ENCODE measurements at regions not wholly inside any gene's neighbourhood (a gene's known extent, or its start where the extent isn't known, plus 50 kb on each side); places are given as distances from the start of the nearest gene placed in this dataset.

- BruUV-seq (replicated peaks), result no TSS peak
- no peak for DNase-seq (ENCODE audit: low spot score)
- ChIA-PET POLR2A (ENCODE audit: low non-redundant PET) (no interaction called here), CTCF (no interaction called here)
- H3K27ac ChIP-seq (ENCODE audit: low read depth, low read length, poor library complexity, severe bottlenecking), result no peak overlapping the region
- H3K4me1 ChIP-seq (ENCODE audit: insufficient read depth, low read length, poor library complexity, severe bottlenecking), result no peaks in the 10 kb centered on the region
- H3K9me3 ChIP-seq (ENCODE audit: low read depth, low read length, poor library complexity, severe bottlenecking), result peaks cover 12% of the 10 kb centered on the region
- intact Hi-C loops (cut with micrococcal nuclease; ENCODE audit: unreplicated experiment), result no loop called here
- no peak overlapping the region for H3K4me3 ChIP-seq (ENCODE audit: low read depth, low read length, poor library complexity, severe bottlenecking)
- no peaks in the 10 kb centered on the region for H3K27me3 ChIP-seq (replicated peaks; ENCODE audit: insufficient read depth, low read depth, low read length, poor library complexity)
- H3K36me3 ChIP-seq (ENCODE audit: insufficient read depth, low read length, poor library complexity, severe bottlenecking), result no peaks in the 10 kb centered on the region
- TF ChIP-seq, protein P1, sequence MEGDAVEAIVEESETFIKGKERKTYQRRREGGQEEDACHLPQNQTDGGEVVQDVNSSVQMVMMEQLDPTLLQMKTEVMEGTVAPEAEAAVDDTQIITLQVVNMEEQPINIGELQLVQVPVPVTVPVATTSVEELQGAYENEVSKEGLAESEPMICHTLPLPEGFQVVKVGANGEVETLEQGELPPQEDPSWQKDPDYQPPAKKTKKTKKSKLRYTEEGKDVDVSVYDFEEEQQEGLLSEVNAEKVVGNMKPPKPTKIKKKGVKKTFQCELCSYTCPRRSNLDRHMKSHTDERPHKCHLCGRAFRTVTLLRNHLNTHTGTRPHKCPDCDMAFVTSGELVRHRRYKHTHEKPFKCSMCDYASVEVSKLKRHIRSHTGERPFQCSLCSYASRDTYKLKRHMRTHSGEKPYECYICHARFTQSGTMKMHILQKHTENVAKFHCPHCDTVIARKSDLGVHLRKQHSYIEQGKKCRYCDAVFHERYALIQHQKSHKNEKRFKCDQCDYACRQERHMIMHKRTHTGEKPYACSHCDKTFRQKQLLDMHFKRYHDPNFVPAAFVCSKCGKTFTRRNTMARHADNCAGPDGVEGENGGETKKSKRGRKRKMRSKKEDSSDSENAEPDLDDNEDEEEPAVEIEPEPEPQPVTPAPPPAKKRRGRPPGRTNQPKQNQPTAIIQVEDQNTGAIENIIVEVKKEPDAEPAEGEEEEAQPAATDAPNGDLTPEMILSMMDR (conservative IDR thresholded peaks at IDR 0.05; ENCODE audit: low read depth, low read length), result no peak
- no peak for TF ChIP-seq EZH2 (IDR thresholded peaks at IDR 0.05; ENCODE audit: borderline replicate concordance, low read depth, low read length, poor library complexity, severe bottlenecking)
Observed at GRCh38 chr2:145994910-145995309, 1475.0 kb upstream of the ZEB2 start.

DNA sequence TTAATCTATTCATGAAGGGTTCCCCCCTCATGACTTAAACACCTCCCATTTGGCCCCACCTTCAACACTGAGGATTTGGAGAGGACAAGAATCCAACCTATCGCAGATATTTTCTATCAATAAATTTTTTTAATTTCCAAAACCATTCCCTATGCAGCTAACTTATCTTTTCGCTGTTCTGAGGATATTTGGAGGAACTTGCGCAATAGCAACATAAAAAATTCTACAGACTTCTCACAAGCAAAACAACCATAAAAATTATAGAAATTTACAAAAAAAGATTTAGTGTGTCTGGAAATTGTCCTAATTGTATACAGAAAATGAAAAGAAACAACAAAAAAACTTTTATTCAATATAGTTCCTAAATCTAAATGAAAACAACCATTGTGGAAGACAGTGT, 1472.7 kb upstream of the ZEB2 start:
- intact Hi-C loops (cut with micrococcal nuclease; ENCODE audit: unreplicated experiment), result no loop called here
- POLR2A ChIA-PET (ENCODE audit: low non-redundant PET), result no interaction called here
- no TSS peak for BruUV-seq (replicated peaks)

DNA sequence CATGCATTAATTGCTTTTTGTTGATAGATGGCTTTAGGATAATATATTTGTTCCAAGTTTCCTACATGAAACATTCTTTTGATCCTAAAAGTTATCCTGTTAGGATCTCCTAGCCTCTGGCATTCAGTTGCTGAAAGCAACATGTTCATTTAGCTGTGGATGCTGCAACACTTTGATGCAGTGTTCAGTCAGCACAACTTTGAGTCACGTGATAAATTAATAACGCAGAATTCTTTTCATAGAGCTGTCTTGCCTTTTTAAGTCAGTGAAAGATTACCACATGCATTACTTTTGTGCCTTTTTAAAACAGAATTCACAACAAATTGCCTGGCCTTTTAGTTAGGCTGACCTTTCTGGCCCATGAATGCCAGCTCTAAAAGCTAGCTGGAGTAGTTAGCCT, 1467.9 kb upstream of the ZEB2 start:
- intact Hi-C loops (cut with micrococcal nuclease; ENCODE audit: unreplicated experiment), result no loop called here
- POLR2A ChIA-PET (ENCODE audit: low non-redundant PET), result no interaction called here
- H3K27me3 ChIP-seq (replicated peaks; ENCODE audit: insufficient read depth, low read depth, low read length, poor library complexity), result no peaks in the 10 kb centered on the region
- no TSS peak for BruUV-seq (replicated peaks)
- TF ChIP-seq, protein P1 (conservative IDR thresholded peaks at IDR 0.05; ENCODE audit: low read depth, low read length), result no peak
- no peak for TF ChIP-seq EZH2 (IDR thresholded peaks at IDR 0.05; ENCODE audit: borderline replicate concordance, low read depth, low read length, poor library complexity, severe bottlenecking)
- no peak overlapping the region for H3K27ac ChIP-seq (ENCODE audit: low read depth, low read length, poor library complexity, severe bottlenecking)
- H3K9me3 ChIP-seq (ENCODE audit: low read depth, low read length, poor library complexity, severe bottlenecking), result no peaks in the 10 kb centered on the region
- CTCF ChIA-PET, result no interaction called here
- DNase-seq (ENCODE audit: low spot score), result no peak
- H3K4me1 ChIP-seq (ENCODE audit: insufficient read depth, low read length, poor library complexity, severe bottlenecking), result no peaks in the 10 kb centered on the region
- no peak overlapping the region for H3K4me3 ChIP-seq (ENCODE audit: low read depth, low read length, poor library complexity, severe bottlenecking)
- no peaks in the 10 kb centered on the region for H3K36me3 ChIP-seq (ENCODE audit: insufficient read depth, low read length, poor library complexity, severe bottlenecking)

More for the DNA sequence above, 1472.7 kb upstream of the ZEB2 start:
- no peak for TF ChIP-seq EZH2 (IDR thresholded peaks at IDR 0.05; ENCODE audit: borderline replicate concordance, low read depth, low read length, poor library complexity, severe bottlenecking)
- TF ChIP-seq, protein P1 (conservative IDR thresholded peaks at IDR 0.05; ENCODE audit: low read depth, low read length), result no peak
- CTCF ChIA-PET, result no interaction called here
- Histone ChIP-seq H3K27me3 (replicated peaks; ENCODE audit: insufficient read depth, low read depth, low read length, poor library complexity) (no peaks in the 10 kb centered on the region), H3K36me3 (ENCODE audit: insufficient read depth, low read length, poor library complexity, severe bottlenecking) (no peaks in the 10 kb centered on the region), H3K4me3 (ENCODE audit: low read depth, low read length, poor library complexity, severe bottlenecking) (no peak overlapping the region), H3K4me1 (ENCODE audit: insufficient read depth, low read length, poor library complexity, severe bottlenecking) (no peaks in the 10 kb centered on the region), H3K27ac (ENCODE audit: low read depth, low read length, poor library complexity, severe bottlenecking) (no peak overlapping the region), H3K9me3 (ENCODE audit: low read depth, low read length, poor library complexity, severe bottlenecking) (peaks cover 12% of the 10 kb centered on the region)
- DNase-seq (ENCODE audit: low spot score), result no peak
